HG02852 (cell line): ENCODE measurements at regions not wholly inside any gene's neighbourhood (a gene's known extent, or its start where the extent isn't known, plus 50 kb on each side); places are given as distances from the start of the nearest gene placed in this dataset.

Experiments
- ATAC-seq: cut with Tn5 transposase; IDR thresholded peaks from one replicate; pipeline ENCODE4 v1.9.1; 2021; ENCODE audit warnings: mild to moderate bottlenecking, moderate library complexity; ENCODE audit not compliant: unreplicated experiment

DNA sequence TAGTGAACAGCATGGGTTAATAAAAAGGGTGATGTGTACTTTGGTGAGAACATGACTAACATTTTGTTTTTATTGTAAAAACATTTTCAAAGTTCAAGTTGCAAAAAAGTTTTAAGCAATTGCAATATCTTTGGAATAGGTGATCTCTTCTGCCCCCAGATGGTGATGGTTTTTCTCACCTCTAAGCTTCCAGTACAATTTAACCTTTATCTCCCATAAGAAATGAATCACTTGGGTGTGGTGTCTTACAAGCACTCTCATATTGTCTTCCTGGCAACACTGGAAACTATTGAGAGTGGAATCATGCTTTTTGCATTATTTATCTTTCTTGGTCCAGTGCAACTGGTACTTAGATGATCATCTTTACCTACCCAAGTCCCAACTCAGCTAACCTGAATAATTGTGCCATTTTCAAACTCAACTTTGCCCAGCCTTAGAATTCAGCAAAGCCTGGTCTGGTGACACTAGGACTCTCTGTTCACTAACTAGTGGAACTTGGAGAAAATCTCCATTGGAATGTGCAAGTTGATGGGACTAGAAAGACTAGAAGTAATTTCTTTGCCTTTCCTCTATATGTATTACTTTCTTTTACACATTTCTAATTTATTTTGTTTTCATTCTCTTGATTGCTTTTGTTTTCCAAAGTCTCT lies 964.7 kb upstream of the ZEB2 start:
- no peak for ATAC-seq

GRCh38 chr2:145483854-145484253 lies 963.9 kb upstream of the ZEB2 start:
- ATAC-seq, result no peak

- no peak for ATAC-seq
Observed at GRCh38 chr2:145481334-145481922, 961.5 kb upstream of the ZEB2 start.

- no peak for ATAC-seq
Observed at GRCh38 chr2:145464866-145465265, 944.9 kb upstream of the ZEB2 start.

- no peak for ATAC-seq
Observed at GRCh38 chr2:145460112-145460511, 940.2 kb upstream of the ZEB2 start.

DNA sequence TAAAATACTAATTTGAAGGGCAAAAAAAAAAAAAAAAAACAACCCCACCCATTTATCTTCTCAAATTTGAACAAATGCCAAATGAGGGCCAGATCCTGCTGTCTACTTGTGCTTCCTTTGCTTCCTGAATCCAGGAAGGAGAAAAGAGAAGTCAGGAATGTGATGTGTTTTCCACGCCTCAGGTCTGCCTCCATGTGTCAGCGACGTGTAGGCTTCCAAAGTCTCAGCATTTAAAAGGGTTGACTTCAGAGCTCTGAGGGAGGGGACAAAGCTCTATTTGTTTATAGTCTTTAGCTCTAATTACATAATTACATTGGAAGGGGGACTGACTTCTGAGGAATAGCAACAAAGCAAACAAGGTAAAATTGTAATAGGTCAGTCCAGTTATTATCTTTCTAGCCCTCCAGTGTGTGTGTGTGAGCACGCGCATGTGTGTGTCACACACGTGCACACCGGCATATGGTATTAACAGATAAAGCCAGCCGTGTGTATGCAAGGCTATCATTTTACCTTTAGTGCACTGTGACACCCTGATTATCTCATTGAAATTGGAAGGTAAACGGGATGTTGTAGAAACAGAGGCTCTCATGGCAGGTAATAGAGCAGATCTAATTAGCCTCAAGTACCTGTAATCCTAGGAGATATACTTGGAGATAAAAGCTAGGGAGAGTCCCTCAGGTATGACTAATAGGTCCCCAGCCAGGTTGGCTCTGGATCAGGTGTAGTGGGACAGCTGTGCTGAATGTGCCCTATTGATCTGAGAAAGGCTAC lies 911.4 kb upstream of the ZEB2 start:
- ATAC-seq, result no peak

- no peak for ATAC-seq
Observed at GRCh38 chr2:145423809-145424208, 903.9 kb upstream of the ZEB2 start.

- no peak for ATAC-seq
Observed at GRCh38 chr2:145422576-145422975, 902.7 kb upstream of the ZEB2 start.

DNA sequence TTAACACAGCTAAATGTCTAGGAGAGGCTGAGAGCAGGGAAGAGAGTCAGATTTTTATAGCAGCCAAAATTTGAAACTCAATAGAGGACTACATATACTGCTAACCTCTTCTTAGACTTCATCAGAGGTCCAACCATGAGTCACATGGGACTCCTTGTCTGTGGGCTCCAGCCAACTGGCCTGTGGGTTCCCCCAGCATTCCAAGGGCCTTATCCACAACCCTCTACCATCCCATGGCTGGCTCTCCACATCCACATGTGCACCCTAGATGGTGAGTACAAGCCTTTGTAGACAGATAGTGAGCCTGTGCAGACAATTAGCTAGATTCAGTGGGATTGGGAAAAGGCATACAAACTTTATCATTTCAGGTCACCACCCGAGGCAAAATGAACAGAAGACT lies 901.9 kb upstream of the ZEB2 start:
- ATAC-seq, result no peak

DNA sequence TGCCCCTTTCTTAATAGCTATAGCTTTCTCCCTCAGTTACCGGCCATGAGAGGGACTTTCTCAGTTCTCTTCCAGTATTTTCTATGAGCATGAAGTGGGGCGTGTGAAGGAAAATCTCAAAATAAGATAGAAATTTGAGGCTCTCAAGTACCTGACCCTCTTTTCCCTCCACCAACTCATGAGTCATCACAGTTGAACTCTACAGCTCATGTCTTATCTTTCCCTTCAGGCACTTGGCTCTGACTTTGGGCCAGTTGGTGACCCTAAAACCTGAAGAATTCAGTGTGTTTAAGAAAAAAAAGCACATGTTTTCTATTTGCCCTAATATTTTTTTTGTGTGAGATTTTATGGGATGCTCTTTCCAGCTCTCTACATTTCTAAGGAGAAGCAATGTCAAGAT lies 896.7 kb upstream of the ZEB2 start:
- no peak for ATAC-seq

- no peak for ATAC-seq
Observed at GRCh38 chr2:145415151-145415550, 895.2 kb upstream of the ZEB2 start.

DNA sequence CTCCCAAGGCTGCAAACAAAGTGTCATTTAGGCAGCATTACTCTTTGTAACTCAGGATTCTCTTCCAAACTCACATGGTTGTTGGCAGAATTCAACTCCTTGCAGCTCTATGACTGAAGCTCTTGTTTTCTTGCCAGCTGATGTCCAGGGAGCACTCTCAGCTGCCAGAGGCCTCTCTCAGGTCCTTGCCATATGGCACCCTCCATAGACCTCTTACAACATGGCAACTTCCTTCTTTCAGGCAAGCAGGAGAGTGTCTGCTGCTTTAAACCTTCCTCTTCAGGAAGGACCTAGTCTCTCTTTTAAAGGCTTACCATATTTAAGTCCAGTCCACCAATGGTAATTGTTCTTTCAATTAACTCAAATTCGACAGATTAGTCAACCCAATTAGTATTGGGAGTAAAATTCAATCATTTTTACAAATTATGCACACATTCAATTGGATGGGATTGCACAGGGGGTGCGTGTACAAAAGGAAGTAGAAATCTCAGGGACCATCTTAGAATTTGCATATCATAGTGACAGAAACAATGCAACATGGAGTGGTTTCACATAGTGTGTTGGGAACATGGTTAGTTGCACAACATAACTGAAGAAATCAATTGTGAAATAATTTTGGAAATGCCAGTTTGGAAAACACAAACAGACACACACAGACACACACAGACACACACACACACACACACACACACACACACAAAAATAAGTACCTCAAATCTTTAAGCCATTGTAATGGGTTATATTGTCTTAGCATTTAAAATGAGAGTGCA lies 893.5 kb upstream of the ZEB2 start:
- no peak for ATAC-seq

GRCh38 chr2:145412155-145412554 lies 892.2 kb upstream of the ZEB2 start:
- ATAC-seq, result peak; percentile 35

DNA sequence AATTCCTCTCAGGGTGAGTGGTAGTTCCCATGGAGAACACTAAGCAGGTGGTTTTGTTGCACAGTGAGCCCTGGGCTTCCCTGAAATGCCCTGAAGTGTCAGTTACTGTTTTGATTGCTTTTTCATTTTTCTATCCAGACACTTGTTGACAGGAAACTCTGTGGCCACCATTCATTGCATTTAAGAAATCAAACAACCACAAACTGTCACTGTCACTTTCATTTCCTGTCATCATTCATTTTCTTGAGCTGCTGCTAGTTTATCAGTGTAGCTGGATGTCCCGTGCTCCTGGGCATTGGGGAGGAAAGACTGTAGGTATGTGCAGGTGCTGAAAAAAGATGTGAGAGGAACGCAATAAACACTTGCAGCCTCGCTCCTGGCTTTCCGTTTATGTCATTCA lies 891.6 kb upstream of the ZEB2 start:
- ATAC-seq, result peak; percentile 92

DNA sequence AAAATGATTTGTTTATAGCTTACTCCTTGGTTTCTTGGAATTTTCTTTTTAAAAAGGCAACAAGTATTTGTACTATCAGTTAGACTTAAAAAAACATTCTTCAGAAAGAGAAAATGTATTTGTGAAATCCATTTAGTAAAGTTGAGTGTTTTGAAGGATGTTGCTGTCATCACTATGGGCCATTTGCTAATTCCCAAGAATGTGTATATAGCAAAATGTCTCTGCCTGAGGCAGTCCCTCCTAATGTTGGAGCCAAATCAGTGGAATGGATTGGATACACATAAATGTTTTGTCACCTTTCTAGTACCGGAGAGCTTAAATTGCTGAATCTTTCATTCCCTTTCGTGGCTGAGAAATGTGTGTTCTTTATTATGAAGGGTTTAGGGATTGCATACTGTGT lies 890.2 kb upstream of the ZEB2 start:
- ATAC-seq, result no peak

DNA sequence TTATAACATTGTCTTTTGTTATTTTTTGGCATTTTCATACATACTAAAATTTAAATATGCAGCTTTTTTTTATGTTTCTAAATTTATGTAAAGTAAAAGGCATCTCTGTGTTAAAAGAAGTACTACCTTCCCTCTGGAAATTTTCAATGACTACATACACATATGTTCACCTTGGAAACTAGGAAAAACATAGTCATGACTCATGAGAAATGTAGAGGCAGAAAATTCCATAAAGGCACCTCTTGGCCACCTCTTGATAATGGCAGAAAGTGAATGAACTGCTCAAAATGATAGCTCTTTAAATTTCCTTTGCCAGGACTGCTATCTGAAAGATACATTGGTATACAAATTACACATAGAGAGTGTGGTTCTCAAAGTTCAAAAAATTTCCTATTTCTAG lies 889.1 kb upstream of the ZEB2 start:
- no peak for ATAC-seq

GRCh38 chr2:145404690-145405089 lies 884.8 kb upstream of the ZEB2 start:
- ATAC-seq, result no peak

GRCh38 chr2:145402706-145403277 lies 882.9 kb upstream of the ZEB2 start:
- no peak for ATAC-seq

- ATAC-seq, result no peak
Observed at GRCh38 chr2:145399131-145399530, 879.2 kb upstream of the ZEB2 start.

DNA sequence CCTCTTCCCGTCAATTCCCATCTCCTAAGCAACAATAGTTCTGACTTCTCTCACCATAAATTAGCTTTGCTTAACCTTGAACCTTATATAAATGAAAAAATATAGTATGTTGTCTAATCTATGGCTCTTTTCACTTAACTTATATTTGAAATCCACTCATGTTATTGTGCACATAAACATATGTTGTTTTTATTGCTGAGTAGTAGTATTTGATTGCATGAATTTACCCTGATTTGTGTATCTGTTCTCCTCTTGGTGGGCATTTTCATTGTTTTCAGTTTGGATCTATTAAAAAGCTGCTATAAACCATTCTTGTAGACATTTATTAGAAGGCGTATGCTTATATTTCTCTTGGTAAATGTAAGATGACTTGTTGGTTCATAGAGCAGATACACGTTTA lies 874.3 kb upstream of the ZEB2 start:
- no peak for ATAC-seq

GRCh38 chr2:145386973-145387372 lies 867.1 kb upstream of the ZEB2 start:
- ATAC-seq, result no peak
